Mucosa of descending colon (tissue), 3 donors: ENCODE measurements at regions not wholly inside any gene's neighbourhood (a gene's known extent, or its start where the extent isn't known, plus 50 kb on each side); places are given as distances from the start of the nearest gene placed in this dataset.

Experiments used
- ATAC-seq: fragments of 200-7000 bp; cut with Tn5 transposase; one replicate; pipeline ENCODE4 v1.9.1; 2020; ENCODE audit warnings: mild to moderate bottlenecking, moderate library complexity
- DNase-seq, 3 donors: peaks; one replicate each; pipeline ENCODE4 v3.0.0-alpha.2; 2020
- H3K36me3 ChIP-seq: fragments of 200-600 bp; one replicate; pipeline ENCODE4 v1.8.0; 2021; ENCODE audit warnings: low read depth, mild to moderate bottlenecking
- H3K4me1 ChIP-seq: fragments of 200-600 bp; one replicate; pipeline ENCODE4 v1.8.0; 2021; ENCODE audit warnings: low read depth, mild to moderate bottlenecking
- H3K4me3 ChIP-seq: fragments of 200-600 bp; one replicate; pipeline ENCODE4 v1.8.0; 2021; ENCODE audit warnings: mild to moderate bottlenecking
- H3K9me3 ChIP-seq: fragments of 200-600 bp; one replicate; pipeline ENCODE4 v1.8.0; 2021; ENCODE audit warnings: mild to moderate bottlenecking
- CTCF ChIP-seq: fragments of 200-600 bp; IDR thresholded peaks from one replicate; pipeline ENCODE4 v1.8.0; 2022; ENCODE audit warnings: antibody characterized with exemption, mild to moderate bottlenecking
- intact Hi-C, 2 donors: fragments of 100-400 bp; cut with DNase I in 1 of 2; cut with micrococcal nuclease in 1 of 2; formaldehyde crosslinking; loops; one replicate each; pipeline versions ENCODE4 v1.11.0 to v1.11.1; 2022; cut with DNase I, micrococcal nuclease
- donor health status: DM: no; HTN: no; CAD: no; lungs with moderate emphysema.
- donor health status: DM: no; HTN: no; CAD: no.
- donor health status: DM: no; HTN: yes; CAD: no.

- TF ChIP-seq CTCF = no peak
- ATAC-seq = no peak
- Histone ChIP-seq H3K4me3 (no peak overlapping the region), H3K9me3 (no peaks in the 10 kb centered on the region), H3K36me3 (no peaks in the 10 kb centered on the region), H3K4me1 (no peaks in the 10 kb centered on the region)
- no peak for DNase-seq
- intact Hi-C loops = no loop called here
Observed at GRCh38 chr4:154047733-154048132, 258.9 kb upstream of the SFRP2 start.

GRCh38 chr4:154044742-154045485 is 256.0 kb upstream of the SFRP2 start:
- Histone ChIP-seq H3K36me3 (no peaks in the 10 kb centered on the region), H3K9me3 (no peaks in the 10 kb centered on the region), H3K4me3 (no peak overlapping the region), H3K4me1 (no peaks in the 10 kb centered on the region)
- TF ChIP-seq CTCF = no peak
- intact Hi-C loops = no loop called here
- ATAC-seq (no peak), DNase-seq (no peak)

DNA sequence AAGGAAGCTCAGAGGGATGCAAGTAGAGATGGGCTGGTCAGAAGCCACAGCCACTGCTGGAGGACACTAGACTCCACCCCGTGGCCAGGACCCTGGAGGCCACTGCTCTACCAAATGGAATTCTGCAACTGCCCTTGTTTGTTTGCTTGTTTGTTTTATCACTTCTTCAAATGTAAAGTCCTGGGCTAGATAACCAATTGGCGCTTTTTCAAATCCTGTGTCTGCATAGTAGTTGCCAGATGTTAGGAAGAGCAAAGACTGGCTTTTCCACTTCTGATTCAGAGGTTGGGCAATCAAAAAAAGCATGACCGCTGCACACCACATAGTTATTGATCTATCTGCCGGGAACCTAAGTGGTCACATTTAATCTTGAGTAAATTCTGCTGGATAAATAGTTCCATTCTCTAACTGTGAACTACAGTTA is 255.2 kb upstream of the SFRP2 start:
- DNase-seq = no peak
- ATAC-seq = no peak
- no peak overlapping the region for H3K4me3 ChIP-seq
- no peaks in the 10 kb centered on the region for H3K36me3 ChIP-seq
- intact Hi-C loops = no loop called here
- TF ChIP-seq CTCF = no peak
- no peaks in the 10 kb centered on the region for H3K9me3 ChIP-seq
- no peaks in the 10 kb centered on the region for H3K4me1 ChIP-seq

- intact Hi-C loops = no loop called here
- H3K36me3 ChIP-seq = no peaks in the 10 kb centered on the region
- ATAC-seq (no peak), DNase-seq (no peak)
- H3K4me1 ChIP-seq = no peaks in the 10 kb centered on the region
- H3K4me3 ChIP-seq = no peak overlapping the region
- TF ChIP-seq CTCF = no peak
- no peaks in the 10 kb centered on the region for H3K9me3 ChIP-seq
Observed at GRCh38 chr4:154041640-154042039, 252.8 kb upstream of the SFRP2 start.

DNA sequence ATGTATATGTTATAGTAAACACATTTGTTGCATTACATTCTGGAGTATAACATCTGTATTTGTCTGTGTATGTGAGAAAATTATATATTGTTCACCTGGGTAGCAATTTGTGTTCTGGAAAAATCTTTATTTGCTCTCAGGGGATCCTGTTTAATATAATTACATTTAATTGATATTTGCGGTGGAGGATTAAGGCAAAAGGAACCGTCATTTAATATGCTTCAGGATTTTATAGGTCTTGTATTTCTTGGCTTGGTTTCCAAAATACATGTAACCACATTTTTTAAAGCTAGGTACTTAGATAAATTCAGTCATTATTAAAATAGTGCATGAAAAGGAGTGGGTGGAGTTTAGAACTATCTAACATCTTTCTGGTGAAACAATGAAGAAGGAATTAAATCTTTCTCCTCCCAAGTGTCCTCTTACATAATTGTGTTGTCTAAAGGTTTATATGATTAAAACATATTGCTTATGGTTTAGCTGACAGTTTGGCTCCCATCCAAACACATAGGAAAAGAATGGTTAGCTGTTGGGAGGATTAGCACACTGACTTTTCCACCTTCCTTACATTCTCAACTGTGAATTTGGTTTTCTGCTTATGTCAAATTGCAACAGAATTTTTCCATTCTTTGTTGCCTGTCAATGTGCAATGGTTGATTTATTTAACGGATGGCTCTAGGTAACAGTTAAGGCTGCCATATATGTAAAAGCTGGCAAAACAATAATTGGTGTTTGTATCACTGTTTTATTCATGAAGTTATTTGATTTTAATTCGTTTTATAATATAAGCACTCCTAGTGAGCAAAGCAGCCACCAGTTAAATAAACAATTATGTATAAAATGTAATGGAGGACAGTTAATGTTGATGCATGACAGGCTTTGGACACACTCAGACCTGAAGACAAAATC is 250.8 kb upstream of the SFRP2 start:
- intact Hi-C loops = no loop called here
- H3K4me1 ChIP-seq = no peaks in the 10 kb centered on the region
- no peak for TF ChIP-seq CTCF
- no peak overlapping the region for H3K4me3 ChIP-seq
- no peak for ATAC-seq
- no peaks in the 10 kb centered on the region for H3K9me3 ChIP-seq
- no peak for DNase-seq
- no peaks in the 10 kb centered on the region for H3K36me3 ChIP-seq
